ENCODE measurements at regions not wholly inside any gene's neighbourhood (a gene's known extent, or its start where the extent isn't known, plus 50 kb on each side); places are given as distances from the start of the nearest gene placed in this dataset.

- TF ChIP-seq SMARCC2 (IDR thresholded peaks at IDR 0.05; ENCODE audit: low read depth) (no peak), ZNF699 (CRISPR knock-in tag; IDR thresholded peaks at IDR 0.05; ENCODE audit: insufficient replicate concordance) (no peak), KAT2B (IDR thresholded peaks at IDR 0.05; ENCODE audit: low read depth, low read length) (no peak)
Measured at GRCh38 chr10:74760086-74760979, 66.1 kb upstream of the KAT6B start (continued).

DNA sequence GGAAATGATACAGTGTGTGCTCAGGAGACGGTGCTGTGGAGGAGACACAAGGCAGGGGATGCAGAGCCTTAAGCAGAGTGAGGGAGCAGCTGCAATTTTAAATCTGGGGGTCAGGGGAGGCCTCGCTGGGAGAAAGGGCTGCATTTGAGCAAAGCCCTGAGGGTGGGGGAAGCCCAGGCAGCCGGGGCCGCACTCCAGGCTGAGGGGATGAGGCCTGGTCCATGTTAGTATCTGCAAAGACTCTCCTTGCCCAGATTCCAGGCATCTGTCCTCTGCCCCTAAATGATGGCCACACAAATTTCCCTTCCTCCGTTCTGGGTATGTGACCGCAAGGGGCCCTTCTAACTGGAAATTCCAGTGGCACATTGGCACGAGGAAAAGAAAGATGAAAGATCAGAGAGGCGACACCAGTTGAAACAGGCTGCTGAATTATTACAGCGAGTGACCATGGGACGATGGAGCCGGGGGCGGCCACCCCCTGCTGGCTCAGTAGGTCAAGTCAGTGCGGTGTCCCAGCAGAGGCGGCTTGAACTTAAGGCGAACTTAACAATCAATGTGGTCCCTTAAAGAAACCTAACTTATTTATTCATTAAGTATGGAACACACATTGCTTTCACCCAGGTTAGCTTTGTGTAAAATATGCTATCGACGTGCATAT is 62.3 kb upstream of the KAT6B start:
- no TSS peak for BruUV-seq (replicated peaks)
- peaks cover 32 to 68% of the 10 kb centered on the region in 2 experiments for H3K27me3 ChIP-seq (ENCODE audit: control insufficient read depth in 2 of 2, insufficient read depth in 2 of 2, low read length in 2 of 2)
- DNase-seq (ENCODE audit: extremely low read depth in 1 of 4, low spot score in 3 of 4): peak in 3 of 4 experiments; percentile 31 to 47 (median 42)
- no peaks in the 10 kb centered on the region for H3K4me1 ChIP-seq (replicated peaks in 1 of 2; ENCODE audit: control insufficient read depth in 2 of 2, insufficient read depth in 2 of 2, low read length in 2 of 2)
- no peaks in the 10 kb centered on the region for H3K79me2 ChIP-seq (ENCODE audit: control insufficient read depth, insufficient read depth, low read length)
- WGBS (ENCODE audit: insufficient coverage, low coverage, missing lambda C conversion rate): 4% methylated on average over 17 of the region's 17 CpGs
- no peaks in the 10 kb centered on the region for H4K20me1 ChIP-seq (replicated peaks; ENCODE audit: control insufficient read depth, insufficient read depth, low read length)
- FAIRE-seq: peak; percentile 26
- no peak overlapping the region for H3K27ac ChIP-seq (ENCODE audit: extremely low read depth, low read depth, low read length)
- intact Hi-C loops (cut with micrococcal nuclease): no loop called here
- H3K9me1 ChIP-seq (ENCODE audit: control insufficient read depth, insufficient read depth, low read length): no peaks in the 10 kb centered on the region
- H3K9me3 ChIP-seq (replicated peaks; ENCODE audit: control insufficient read depth, insufficient read depth, low read depth, low read length): no peaks in the 10 kb centered on the region
- H3K4me2 ChIP-seq (ENCODE audit: insufficient read depth, low read length): no peak overlapping the region
- H2AFZ ChIP-seq (ENCODE audit: low read depth, low read length): no peak overlapping the region
- H3K9ac ChIP-seq (ENCODE audit: insufficient read depth in 1 of 2, low read depth in 2 of 2, low read length in 2 of 2): no peak overlapping the region; a peak in 1 of 4 replicates
- ChIA-PET POLR2A (interaction anchor here (1.4 kb wide), 1 partner anchor 9 kb away, joined by 4 read pairs; no protein-coding TSS in a partner anchor), CTCF (ENCODE audit: low intra/inter-chr PET ratio) (no interaction called here)
- in situ Hi-C loops (cut with MboI): no loop called here
- no peaks in the 10 kb centered on the region for H3K36me3 ChIP-seq (ENCODE audit: control insufficient read depth, insufficient read depth, low read length)
- peak; percentile 86 for ATAC-seq
- no peak overlapping the region for H3K4me3 ChIP-seq
- TF ChIP-seq EGR1 (conservative IDR thresholded peaks at IDR 0.05) (peak; percentile 16; the same call in 1 of the 2 replicates), EHMT2 (IDR thresholded peaks at IDR 0.05) (no peak), SMC3 (conservative IDR thresholded peaks at IDR 0.05; ENCODE audit: insufficient read depth, low read depth, low read length) (0 out of 2 replicates have a peak, but pooled peaks have one; percentile 15), RAD21 (CRISPR knock-in tag; conservative IDR thresholded peaks at IDR 0.05 in 1 of 2, IDR thresholded peaks at IDR 0.05 in 1 of 2) (peak in 1 of 2 experiments; percentile 49; a peak in 2 of 4 replicates), NCOR1 (IDR thresholded peaks at IDR 0.05) (no peak), ILK (tag; IDR thresholded peaks at IDR 0.05; ENCODE audit: borderline replicate concordance, low read depth) (no peak), ZNF695 (CRISPR knock-in tag; IDR thresholded peaks at IDR 0.05) (no peak), CTCF (IDR thresholded peaks at IDR 0.05 in 2 of 3, conservative IDR thresholded peaks at IDR 0.05 in 1 of 3; ENCODE audit: insufficient read depth in 2 of 3, low read depth in 1 of 3, low read length in 3 of 3) (peak; percentile 40 to 44 (median 43); a peak in 3 of 6 replicates), ZNF165 (CRISPR knock-in tag; IDR thresholded peaks at IDR 0.05; ENCODE audit: borderline replicate concordance) (no peak)
